SU-DHL-6 (cell line): ENCODE measurements at regions not wholly inside any gene's neighbourhood (a gene's known extent, or its start where the extent isn't known, plus 50 kb on each side); places are given as distances from the start of the nearest gene placed in this dataset.

ENCODE experiments used
- H2AFZ ChIP-seq: fragments of 200-600 bp; sonication (generic); 2 replicates; pipeline ENCODE4 v1.6.1; 2014; ENCODE audit warnings: low read depth, mild to moderate bottlenecking, moderate library complexity, mixed read lengths, antibody characterized with exemption, low read length; ENCODE audit not compliant: severe bottlenecking
- H3F3A ChIP-seq: fragments of 200-600 bp; shearing (Covaris generic); 2 replicates; pipeline ENCODE4 v1.6.0; 2016; ENCODE audit warnings: antibody characterized with exemption, mild to moderate bottlenecking; ENCODE audit not compliant: insufficient read depth
- H3K27ac ChIP-seq: fragments of 200-600 bp; sonication (generic); 2 replicates; pipeline ENCODE4 v1.5.1; 2016; ENCODE audit warnings: low read depth, mild to moderate bottlenecking, low read length, moderate library complexity, mixed read lengths
- H3K27me3 ChIP-seq: fragments of 200-600 bp; sonication (generic), shearing (Covaris generic); 2 replicates; pipeline ENCODE4 v1.6.0; 2014; ENCODE audit warnings: mild to moderate bottlenecking, low read length
- H3K36me3 ChIP-seq: fragments of 200-600 bp; sonication (generic); 2 replicates; pipeline ENCODE4 v1.6.1; 2014; ENCODE audit warnings: mild to moderate bottlenecking, low read length, mixed read lengths
- H3K4me2 ChIP-seq: fragments of 300-600, 200-600 bp; shearing (Covaris generic), sonication (generic); 2 replicates; pipeline ENCODE4 v1.6.0; 2014; ENCODE audit warnings: low read length, low read depth, mild to moderate bottlenecking; ENCODE audit not compliant: poor library complexity, severe bottlenecking
- H3K4me3 ChIP-seq: fragments of 200-600 bp; sonication (generic); 2 replicates; pipeline ENCODE4 v1.5.1; 2014; ENCODE audit warnings: antibody characterized with exemption, low read length, mild to moderate bottlenecking, mixed read lengths; ENCODE audit not compliant: insufficient read depth, poor library complexity, severe bottlenecking
- H3K79me2 ChIP-seq: fragments of 200-600 bp; sonication (generic); 2 replicates; pipeline ENCODE4 v1.6.1; 2014; ENCODE audit warnings: mild to moderate bottlenecking, low read length, moderate library complexity; ENCODE audit not compliant: insufficient read depth
- H3K9ac ChIP-seq: fragments of 200-600 bp; sonication (generic); 2 replicates; pipeline ENCODE4 v1.7.0; 2014; ENCODE audit warnings: mild to moderate bottlenecking, low read length
- H3K9me2 ChIP-seq: fragments of 200-600 bp; sonication (generic); replicated peaks from 2 replicates; pipeline ENCODE4 v1.6.1; 2014; ENCODE audit warnings: low read length; ENCODE audit not compliant: insufficient read depth
- H3K9me3 ChIP-seq: fragments of 200-600 bp; sonication (generic); 2 replicates; pipeline ENCODE4 v1.6.1; 2014; ENCODE audit warnings: low read length, mixed read lengths; ENCODE audit not compliant: insufficient read depth
- H4K20me1 ChIP-seq: fragments of 200-600 bp; sonication (generic); 2 replicates; pipeline ENCODE4 v1.6.1; 2014; ENCODE audit warnings: low read depth, mild to moderate bottlenecking, antibody characterized with exemption, low read length, moderate library complexity, mixed read lengths
- EZH2phosphoT487 ChIP-seq: fragments of 200-600 bp; sonication (generic), shearing (Covaris generic); conservative IDR thresholded peaks from 2 replicates; pipeline ENCODE4 v1.6.1; 2018; ENCODE audit warnings: mild to moderate bottlenecking, antibody characterized with exemption, low read length, moderate library complexity, mixed read lengths
- TF ChIP-seq, protein P1 (sequence below): fragments of 200-600 bp; sonication (generic); IDR thresholded peaks from one replicate; pipeline ENCODE4 v1.5.1; 2017; ENCODE audit warnings: antibody characterized with exemption, mild to moderate bottlenecking, low read length, moderate library complexity; ENCODE audit not compliant: insufficient read depth, poor library complexity, severe bottlenecking

DNA sequence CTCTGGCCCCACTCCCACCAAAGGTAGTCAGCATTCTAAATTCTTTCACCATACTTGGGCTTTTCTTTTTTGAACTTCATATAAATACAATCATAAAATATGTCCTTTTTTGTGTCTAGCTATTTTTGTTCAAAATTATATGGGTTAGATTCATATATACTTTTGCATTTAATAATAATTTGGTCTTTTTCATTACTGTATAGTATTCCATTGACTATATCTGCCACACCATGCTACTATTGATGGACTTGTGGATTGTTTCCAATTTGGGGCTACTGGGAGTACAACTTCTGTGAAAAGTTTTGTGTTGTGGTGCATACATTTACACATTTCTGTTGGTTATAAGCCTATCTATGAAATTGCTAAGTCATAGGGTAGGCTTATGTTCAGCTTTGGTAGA lies 85.7 kb downstream of the GLUL start:
- H2AFZ ChIP-seq: no peak overlapping the region
- no peaks in the 10 kb centered on the region for H3K27me3 ChIP-seq
- H3K9ac ChIP-seq: no peak overlapping the region
- no peaks in the 10 kb centered on the region for H3K79me2 ChIP-seq
- H4K20me1 ChIP-seq: no peaks in the 10 kb centered on the region
- H3K4me3 ChIP-seq: no peak overlapping the region
- no peak overlapping the region for H3K4me2 ChIP-seq
- no peaks in the 10 kb centered on the region for H3K9me3 ChIP-seq
- no peak for TF ChIP-seq EZH2phosphoT487
- TF ChIP-seq, protein P1, sequence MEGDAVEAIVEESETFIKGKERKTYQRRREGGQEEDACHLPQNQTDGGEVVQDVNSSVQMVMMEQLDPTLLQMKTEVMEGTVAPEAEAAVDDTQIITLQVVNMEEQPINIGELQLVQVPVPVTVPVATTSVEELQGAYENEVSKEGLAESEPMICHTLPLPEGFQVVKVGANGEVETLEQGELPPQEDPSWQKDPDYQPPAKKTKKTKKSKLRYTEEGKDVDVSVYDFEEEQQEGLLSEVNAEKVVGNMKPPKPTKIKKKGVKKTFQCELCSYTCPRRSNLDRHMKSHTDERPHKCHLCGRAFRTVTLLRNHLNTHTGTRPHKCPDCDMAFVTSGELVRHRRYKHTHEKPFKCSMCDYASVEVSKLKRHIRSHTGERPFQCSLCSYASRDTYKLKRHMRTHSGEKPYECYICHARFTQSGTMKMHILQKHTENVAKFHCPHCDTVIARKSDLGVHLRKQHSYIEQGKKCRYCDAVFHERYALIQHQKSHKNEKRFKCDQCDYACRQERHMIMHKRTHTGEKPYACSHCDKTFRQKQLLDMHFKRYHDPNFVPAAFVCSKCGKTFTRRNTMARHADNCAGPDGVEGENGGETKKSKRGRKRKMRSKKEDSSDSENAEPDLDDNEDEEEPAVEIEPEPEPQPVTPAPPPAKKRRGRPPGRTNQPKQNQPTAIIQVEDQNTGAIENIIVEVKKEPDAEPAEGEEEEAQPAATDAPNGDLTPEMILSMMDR: no peak
- no peak overlapping the region for H3K27ac ChIP-seq
- no peaks in the 10 kb centered on the region for H3K36me3 ChIP-seq
- no peaks in the 10 kb centered on the region for H3K9me2 ChIP-seq
- H3F3A ChIP-seq: no peaks in the 10 kb centered on the region

DNA sequence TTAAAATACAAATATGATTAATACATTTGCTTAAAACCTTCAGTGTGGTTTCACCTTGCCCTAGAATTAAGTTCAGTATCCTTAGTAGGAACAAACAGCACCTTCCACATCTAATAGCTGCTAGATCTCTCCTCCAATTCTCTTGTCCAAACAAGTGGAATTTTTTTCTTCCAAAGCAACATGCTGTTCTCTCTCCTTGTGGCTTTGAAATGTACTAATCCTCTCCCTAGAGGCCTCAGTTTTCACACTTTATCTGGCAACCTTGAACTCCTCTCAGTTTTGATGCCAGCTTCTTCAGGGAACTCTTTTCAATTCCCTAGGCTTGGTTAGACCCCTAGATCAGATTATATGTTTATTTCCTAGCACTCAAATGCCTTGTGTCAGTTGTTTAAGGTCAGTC lies 87.0 kb downstream of the GLUL start:
- Histone ChIP-seq H3K9me3 (no peaks in the 10 kb centered on the region), H3K9ac (no peak overlapping the region), H3K36me3 (no peaks in the 10 kb centered on the region), H4K20me1 (no peaks in the 10 kb centered on the region), H3K27me3 (no peaks in the 10 kb centered on the region), H3K27ac (no peak overlapping the region), H2AFZ (no peak overlapping the region), H3K9me2 (no peaks in the 10 kb centered on the region), H3K79me2 (no peaks in the 10 kb centered on the region), H3F3A (no peaks in the 10 kb centered on the region), H3K4me2 (no peak overlapping the region), H3K4me3 (no peak overlapping the region)
- no peak for TF ChIP-seq EZH2phosphoT487
- TF ChIP-seq, protein P1: no peak

DNA sequence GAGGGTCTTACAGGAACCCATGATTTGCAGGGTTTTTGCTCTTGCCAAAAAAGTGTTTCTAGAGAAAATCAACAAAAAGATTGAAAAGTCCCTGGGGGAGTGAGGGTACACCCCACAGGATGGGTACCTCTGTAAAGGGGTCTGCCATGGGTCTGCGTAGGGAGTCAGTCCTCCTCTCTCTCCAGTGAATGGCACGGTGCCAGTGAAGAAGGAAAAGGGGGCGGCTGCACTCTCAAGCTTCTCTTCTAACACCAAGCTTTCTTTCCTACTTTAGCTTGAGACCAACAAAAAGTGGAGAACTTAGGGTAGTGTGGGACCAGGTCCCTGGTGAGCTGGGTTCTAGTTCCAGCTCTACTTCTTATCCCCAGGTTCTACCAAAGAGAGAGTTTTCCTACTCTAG lies 87.4 kb downstream of the GLUL start:
- Histone ChIP-seq H3K4me2 (no peak overlapping the region), H4K20me1 (no peaks in the 10 kb centered on the region), H3K9ac (no peak overlapping the region), H3F3A (no peaks in the 10 kb centered on the region), H3K79me2 (no peaks in the 10 kb centered on the region), H2AFZ (no peak overlapping the region), H3K4me3 (no peak overlapping the region), H3K9me3 (no peaks in the 10 kb centered on the region), H3K27ac (no peak overlapping the region), H3K27me3 (no peaks in the 10 kb centered on the region), H3K36me3 (no peaks in the 10 kb centered on the region), H3K9me2 (no peaks in the 10 kb centered on the region)
- TF ChIP-seq, protein P1: no peak
- no peak for TF ChIP-seq EZH2phosphoT487

GRCh38 chr1:182303778-182304177 lies 87.8 kb downstream of the GLUL start:
- Histone ChIP-seq H2AFZ (no peak overlapping the region), H3K4me2 (no peak overlapping the region), H3K27me3 (no peaks in the 10 kb centered on the region), H3K79me2 (no peaks in the 10 kb centered on the region), H3F3A (no peaks in the 10 kb centered on the region), H3K9me2 (no peaks in the 10 kb centered on the region), H3K9me3 (no peaks in the 10 kb centered on the region), H3K27ac (no peak overlapping the region), H3K36me3 (no peaks in the 10 kb centered on the region), H3K4me3 (no peak overlapping the region), H3K9ac (no peak overlapping the region), H4K20me1 (no peaks in the 10 kb centered on the region)
- no peak for TF ChIP-seq EZH2phosphoT487
- TF ChIP-seq, protein P1: no peak
